ENCODE measurements at regions not wholly inside any gene's neighbourhood (a gene's known extent, or its start where the extent isn't known, plus 50 kb on each side); places are given as distances from the start of the nearest gene placed in this dataset.

GRCh38 chr2:15811367-15811766 is 129.0 kb upstream of the MYCN start:
- no peaks in the 10 kb centered on the region for H3K9me3 ChIP-seq (ENCODE audit: low read depth, low read length)
- H3K27ac ChIP-seq (ENCODE audit: low read depth, low read length) = no peak overlapping the region
- no peak overlapping the region for H2AFZ ChIP-seq (ENCODE audit: low read length)
- no peak overlapping the region for H3K4me3 ChIP-seq (ENCODE audit: insufficient read depth, low read length)
- H3K4me2 ChIP-seq (ENCODE audit: insufficient read depth, low read length) = no peak overlapping the region
- H3K79me2 ChIP-seq (ENCODE audit: insufficient read depth, low read length) = no peaks in the 10 kb centered on the region
- H3K36me3 ChIP-seq (ENCODE audit: insufficient read depth, low read length) = no peaks in the 10 kb centered on the region
- no peaks in the 10 kb centered on the region for H4K20me1 ChIP-seq (ENCODE audit: insufficient read depth, low read length)
- no peaks in the 10 kb centered on the region for H3K4me1 ChIP-seq (ENCODE audit: insufficient read depth, low read length)
- no peaks in the 10 kb centered on the region for H3K27me3 ChIP-seq (ENCODE audit: insufficient read depth, low read length)
- DNase-seq (ENCODE audit: insufficient read length, low spot score, missing footprints) = no peak
- TF ChIP-seq CTCF (IDR thresholded peaks at IDR 0.05; ENCODE audit: extremely low read depth, low read depth, low read length) = no peak

- Histone ChIP-seq H3K27me3 (ENCODE audit: insufficient read depth, low read length) (no peaks in the 10 kb centered on the region), H3K4me3 (ENCODE audit: insufficient read depth, low read length) (no peak overlapping the region), H3K79me2 (ENCODE audit: insufficient read depth, low read length) (no peaks in the 10 kb centered on the region), H3K4me1 (ENCODE audit: insufficient read depth, low read length) (no peaks in the 10 kb centered on the region), H3K36me3 (ENCODE audit: insufficient read depth, low read length) (no peaks in the 10 kb centered on the region), H3K4me2 (ENCODE audit: insufficient read depth, low read length) (no peak overlapping the region), H3K9me3 (ENCODE audit: low read depth, low read length) (no peaks in the 10 kb centered on the region), H2AFZ (ENCODE audit: low read length) (no peak overlapping the region), H4K20me1 (ENCODE audit: insufficient read depth, low read length) (no peaks in the 10 kb centered on the region), H3K27ac (ENCODE audit: low read depth, low read length) (no peak overlapping the region)
- DNase-seq (ENCODE audit: insufficient read length, low spot score, missing footprints) = no peak
- TF ChIP-seq CTCF (IDR thresholded peaks at IDR 0.05; ENCODE audit: extremely low read depth, low read depth, low read length) = no peak
Measured at GRCh38 chr2:15812187-15812780, 128.1 kb upstream of the MYCN start.

- Histone ChIP-seq H3K27me3 (ENCODE audit: insufficient read depth, low read length) (no peaks in the 10 kb centered on the region), H3K9me3 (ENCODE audit: low read depth, low read length) (no peaks in the 10 kb centered on the region), H4K20me1 (ENCODE audit: insufficient read depth, low read length) (no peaks in the 10 kb centered on the region), H3K27ac (ENCODE audit: low read depth, low read length) (no peak overlapping the region), H3K4me3 (ENCODE audit: insufficient read depth, low read length) (no peak overlapping the region), H2AFZ (ENCODE audit: low read length) (no peak overlapping the region), H3K4me2 (ENCODE audit: insufficient read depth, low read length) (no peak overlapping the region), H3K36me3 (ENCODE audit: insufficient read depth, low read length) (no peaks in the 10 kb centered on the region), H3K4me1 (ENCODE audit: insufficient read depth, low read length) (no peaks in the 10 kb centered on the region), H3K79me2 (ENCODE audit: insufficient read depth, low read length) (no peaks in the 10 kb centered on the region)
- no peak for DNase-seq (ENCODE audit: insufficient read length, low spot score, missing footprints)
- TF ChIP-seq CTCF (IDR thresholded peaks at IDR 0.05; ENCODE audit: extremely low read depth, low read depth, low read length) = no peak
Measured at GRCh38 chr2:15813481-15814266, 126.7 kb upstream of the MYCN start.

GRCh38 chr2:15814403-15814802 is 125.9 kb upstream of the MYCN start:
- TF ChIP-seq CTCF (IDR thresholded peaks at IDR 0.05; ENCODE audit: extremely low read depth, low read depth, low read length) = no peak
- Histone ChIP-seq H3K9me3 (ENCODE audit: low read depth, low read length) (no peaks in the 10 kb centered on the region), H3K4me1 (ENCODE audit: insufficient read depth, low read length) (no peaks in the 10 kb centered on the region), H2AFZ (ENCODE audit: low read length) (no peak overlapping the region), H4K20me1 (ENCODE audit: insufficient read depth, low read length) (no peaks in the 10 kb centered on the region), H3K4me3 (ENCODE audit: insufficient read depth, low read length) (no peak overlapping the region), H3K27me3 (ENCODE audit: insufficient read depth, low read length) (no peaks in the 10 kb centered on the region), H3K36me3 (ENCODE audit: insufficient read depth, low read length) (no peaks in the 10 kb centered on the region), H3K27ac (ENCODE audit: low read depth, low read length) (no peak overlapping the region), H3K4me2 (ENCODE audit: insufficient read depth, low read length) (no peak overlapping the region), H3K79me2 (ENCODE audit: insufficient read depth, low read length) (no peaks in the 10 kb centered on the region)
- no peak for DNase-seq (ENCODE audit: insufficient read length, low spot score, missing footprints)

Data from osteoblast (primary cell).